Ovary (tissue), 7 donors: ENCODE measurements at regions not wholly inside any gene's neighbourhood (a gene's known extent, or its start where the extent isn't known, plus 50 kb on each side); places are given as distances from the start of the nearest gene placed in this dataset.

Experiments used
- DNase-seq, 5 donors: peaks; one replicate each; pipeline ENCODE4 v3.0.0-alpha.2; 2019 to 2020
- H3K27ac ChIP-seq, 2 donors: fragments of 200-600 bp; one replicate each; pipeline versions ENCODE4 v1.5.1 to v1.8.0; 2019 to 2022
- H3K27me3 ChIP-seq: fragments of 200-600 bp; one replicate; pipeline ENCODE4 v1.8.0; 2022
- H3K36me3 ChIP-seq: fragments of 200-600 bp; sonication (generic); one replicate; pipeline ENCODE4 v1.5.1; 2019
- H3K4me1 ChIP-seq: one replicate; pipeline ENCODE4 v1.8.1; 2013; ENCODE audit warnings: mild to moderate bottlenecking, moderate library complexity; ENCODE audit not compliant: insufficient read depth
- H3K4me3 ChIP-seq: fragments of 200-600 bp; sonication (generic); one replicate; pipeline ENCODE4 v1.5.1; 2017
- H3K9me3 ChIP-seq, 2 donors: fragments of 200-600 bp in 1 of 2; sonication (generic) in 1 of 2; one replicate each; pipeline versions ENCODE4 v1.5.1 to v1.8.1; 2013 to 2019; ENCODE audit warnings: mild to moderate bottlenecking in 1 of 2, moderate library complexity in 1 of 2
- EP300 ChIP-seq: sonication (generic); formaldehyde crosslinking; IDR thresholded peaks from one replicate; pipeline ENCODE4 v1.6.1; 2017; ENCODE audit warnings: antibody characterized with exemption
- POLR2A ChIP-seq: fragments of 450-650 bp; IDR thresholded peaks from one replicate; pipeline ENCODE4 v1.6.1; 2017; ENCODE audit warnings: antibody characterized with exemption, mild to moderate bottlenecking, moderate library complexity
- WGBS, 3 donors: extraction: QIAGEN DNeasy Blood & Tissue Kit in 1 of 3; methylation state at CpG; one replicate each; pipeline versions ENCODE4 v1.1.5 to v1.1.7; 2013 to 2017; 5-methylcytosine and 5-hydroxymethylcytosine counted together
- intact Hi-C, 4 donors: fragments of 100-400 bp; cut with DNase I; formaldehyde crosslinking; loops; one replicate each; pipeline versions ENCODE4 v1.11.0 to v1.15.1; 2022 to 2023
- TF ChIP-seq, protein P1 (sequence below), 3 donors: fragments of 450-650 bp in 2 of 3; fragments of 200-600 bp in 1 of 3; IDR thresholded peaks; one replicate each; pipeline versions ENCODE4 v1.5.1 to v1.8.0; 2016 to 2022; ENCODE audit warnings: antibody characterized with exemption in 3 of 3, mild to moderate bottlenecking in 1 of 3
- donor health status: DM: no; HTN: no; CAD: no; lungs with moderate emphysema.
- donor health status: DM: no; HTN: no; CAD: no.
- donor health status: Bipolar disorder and iron deficiency.
- donor health status: DM: no; HTN: no; CAD: no.
- donor health status: DM: yes; HTN: yes; CAD: no.

DNA sequence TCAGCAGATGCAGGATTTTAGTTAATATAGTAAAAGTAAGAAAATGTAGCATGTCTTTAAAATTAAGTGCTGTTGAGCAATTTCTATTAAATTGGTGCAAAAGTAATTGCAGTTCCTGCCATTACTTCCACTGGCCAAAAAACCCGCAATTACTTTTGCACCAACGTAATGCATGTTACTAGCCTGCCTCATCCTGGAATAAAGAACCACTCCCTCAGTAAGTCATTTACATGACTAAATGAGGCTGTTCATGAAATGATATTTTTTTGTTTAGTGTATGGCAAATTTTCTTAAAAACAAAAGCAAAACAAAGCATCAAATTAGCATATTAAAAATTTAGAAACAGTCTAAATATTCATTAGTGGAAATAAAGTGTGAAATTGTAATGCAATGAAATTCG is 180.4 kb downstream of the DIPK2A start:
- Histone ChIP-seq H3K27me3 (no peaks in the 10 kb centered on the region), H3K4me3 (no peak overlapping the region), H3K36me3 (no peaks in the 10 kb centered on the region), H3K27ac (no peak overlapping the region), H3K4me1 (peaks cover 2% of the 10 kb centered on the region), H3K9me3 (no peaks in the 10 kb centered on the region)
- WGBS, 3 donors = 89 to 92% (median 91%) methylated on average over 3 of the region's 3 CpGs
- intact Hi-C loops = no loop called here
- DNase-seq = no peak
- TF ChIP-seq, protein P1, sequence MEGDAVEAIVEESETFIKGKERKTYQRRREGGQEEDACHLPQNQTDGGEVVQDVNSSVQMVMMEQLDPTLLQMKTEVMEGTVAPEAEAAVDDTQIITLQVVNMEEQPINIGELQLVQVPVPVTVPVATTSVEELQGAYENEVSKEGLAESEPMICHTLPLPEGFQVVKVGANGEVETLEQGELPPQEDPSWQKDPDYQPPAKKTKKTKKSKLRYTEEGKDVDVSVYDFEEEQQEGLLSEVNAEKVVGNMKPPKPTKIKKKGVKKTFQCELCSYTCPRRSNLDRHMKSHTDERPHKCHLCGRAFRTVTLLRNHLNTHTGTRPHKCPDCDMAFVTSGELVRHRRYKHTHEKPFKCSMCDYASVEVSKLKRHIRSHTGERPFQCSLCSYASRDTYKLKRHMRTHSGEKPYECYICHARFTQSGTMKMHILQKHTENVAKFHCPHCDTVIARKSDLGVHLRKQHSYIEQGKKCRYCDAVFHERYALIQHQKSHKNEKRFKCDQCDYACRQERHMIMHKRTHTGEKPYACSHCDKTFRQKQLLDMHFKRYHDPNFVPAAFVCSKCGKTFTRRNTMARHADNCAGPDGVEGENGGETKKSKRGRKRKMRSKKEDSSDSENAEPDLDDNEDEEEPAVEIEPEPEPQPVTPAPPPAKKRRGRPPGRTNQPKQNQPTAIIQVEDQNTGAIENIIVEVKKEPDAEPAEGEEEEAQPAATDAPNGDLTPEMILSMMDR (IDR thresholded peaks at IDR 0.05) = no peak
- no peak for TF ChIP-seq EP300
- no peak for TF ChIP-seq POLR2A

DNA sequence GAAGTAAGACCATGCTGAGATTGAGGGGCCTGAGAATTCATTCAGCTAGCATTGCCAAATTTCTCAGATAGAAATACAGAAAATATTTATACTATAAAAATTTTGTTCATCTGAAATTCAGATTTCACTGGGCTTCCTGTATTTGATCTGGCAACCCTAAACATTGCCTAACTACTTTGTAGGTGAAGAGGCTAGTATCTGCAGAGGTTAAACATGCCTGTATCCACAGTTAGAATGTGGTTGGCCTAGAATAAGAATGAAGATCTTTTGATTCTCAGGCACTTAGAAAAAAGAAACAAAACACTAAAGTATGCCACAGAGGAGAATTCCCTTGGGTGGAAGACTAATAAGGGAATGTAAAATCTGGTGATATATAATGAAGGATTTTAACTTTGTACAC is 189.0 kb downstream of the DIPK2A start:
- H3K36me3 ChIP-seq = no peaks in the 10 kb centered on the region
- intact Hi-C loops = no loop called here
- TF ChIP-seq, protein P1 (IDR thresholded peaks at IDR 0.05) = no peak
- TF ChIP-seq POLR2A = no peak
- TF ChIP-seq EP300 = no peak
- H3K27ac ChIP-seq = no peak overlapping the region
- H3K9me3 ChIP-seq = no peaks in the 10 kb centered on the region
- DNase-seq = no peak
- no peak overlapping the region for H3K4me3 ChIP-seq
- no peaks in the 10 kb centered on the region for H3K27me3 ChIP-seq
- no peaks in the 10 kb centered on the region for H3K4me1 ChIP-seq

DNA sequence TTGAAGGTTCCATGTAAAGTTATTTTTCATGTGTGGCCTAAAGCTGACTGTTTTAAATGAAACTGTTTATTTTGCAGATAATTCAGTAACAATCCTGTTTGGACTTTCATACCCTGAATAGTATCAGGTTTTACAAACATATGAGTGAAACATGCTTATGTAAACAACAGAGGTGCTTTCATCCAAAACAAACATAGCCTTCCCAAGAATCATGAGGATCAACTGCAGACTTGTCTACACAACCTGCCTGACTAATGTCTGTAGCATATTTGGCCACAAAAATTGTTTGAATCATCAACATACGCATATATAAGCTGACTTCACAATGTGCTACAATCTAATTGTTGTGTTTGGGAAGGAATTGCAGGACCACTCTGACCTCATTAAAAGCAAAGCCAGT is 190.4 kb downstream of the DIPK2A start:
- Histone ChIP-seq H3K4me1 (no peaks in the 10 kb centered on the region), H3K27me3 (no peaks in the 10 kb centered on the region), H3K4me3 (no peak overlapping the region), H3K9me3 (no peaks in the 10 kb centered on the region), H3K36me3 (no peaks in the 10 kb centered on the region), H3K27ac (no peak overlapping the region)
- WGBS, 3 donors = 71 to 93% (median 89%) methylated on average over 1 of the region's 1 CpG
- DNase-seq = no peak
- no peak for TF ChIP-seq EP300
- no peak for TF ChIP-seq POLR2A
- TF ChIP-seq, protein P1 (IDR thresholded peaks at IDR 0.05) = no peak
- intact Hi-C loops = no loop called here

DNA sequence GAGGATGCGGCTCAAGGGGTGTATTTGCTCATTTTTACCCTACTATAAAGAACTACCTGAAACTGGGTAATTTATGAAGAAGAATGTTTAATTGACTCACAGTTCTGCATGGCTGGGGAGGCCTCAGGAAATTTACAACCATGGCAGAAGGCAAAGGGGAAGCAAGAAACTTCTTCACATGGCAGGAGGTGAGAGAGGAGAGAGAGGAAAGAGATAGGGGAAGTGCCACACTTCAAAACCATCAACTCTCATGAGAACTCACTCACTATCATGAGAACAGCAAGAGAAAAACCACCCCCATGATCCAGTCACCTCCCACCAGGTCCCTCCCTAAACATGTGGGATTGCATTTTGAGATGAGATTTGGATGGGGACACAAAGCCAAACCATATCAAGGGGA is 192.7 kb downstream of the DIPK2A start:
- TF ChIP-seq EP300 = no peak
- TF ChIP-seq, protein P1 (IDR thresholded peaks at IDR 0.05) = no peak
- TF ChIP-seq POLR2A = no peak
- H3K4me3 ChIP-seq = no peak overlapping the region
- no peaks in the 10 kb centered on the region for H3K4me1 ChIP-seq
- H3K9me3 ChIP-seq = no peaks in the 10 kb centered on the region
- H3K27ac ChIP-seq = no peak overlapping the region
- no peak for DNase-seq
- H3K27me3 ChIP-seq = no peaks in the 10 kb centered on the region
- 94 to 100% (median 96%) methylated on average over 1 of the region's 1 CpG for WGBS, 3 donors
- intact Hi-C loops = no loop called here
- no peaks in the 10 kb centered on the region for H3K36me3 ChIP-seq

DNA sequence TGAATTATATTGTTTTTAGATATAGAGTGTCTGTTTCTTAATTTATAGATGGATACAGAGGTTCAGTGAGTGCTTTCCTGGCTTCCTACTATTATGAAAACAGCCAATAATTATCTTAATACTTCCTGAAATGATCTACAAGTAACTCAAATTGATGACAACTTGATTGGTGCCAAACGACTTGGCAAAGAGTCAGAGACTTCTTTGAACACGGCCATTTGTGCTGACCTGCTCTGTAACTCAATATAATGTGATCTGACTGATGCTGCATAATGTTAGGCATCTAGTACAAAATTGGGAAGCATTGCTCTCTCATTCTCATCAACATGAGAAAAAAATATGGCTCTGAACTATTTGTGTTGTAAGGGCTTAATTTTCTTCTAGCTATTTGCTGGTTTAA is 193.9 kb downstream of the DIPK2A start:
- WGBS, 3 donors = 25 to 42% (median 33%) methylated on average over 2 of the region's 2 CpGs
- no peaks in the 10 kb centered on the region for H3K27me3 ChIP-seq
- H3K27ac ChIP-seq = no peak overlapping the region
- no peaks in the 10 kb centered on the region for H3K4me1 ChIP-seq
- intact Hi-C loops = no loop called here
- H3K9me3 ChIP-seq = no peaks in the 10 kb centered on the region
- H3K36me3 ChIP-seq = no peaks in the 10 kb centered on the region
- no peak for TF ChIP-seq EP300
- TF ChIP-seq, protein P1 (IDR thresholded peaks at IDR 0.05) = no peak
- no peak for TF ChIP-seq POLR2A
- no peak for DNase-seq
- H3K4me3 ChIP-seq = no peak overlapping the region
